K562 (cell line): ENCODE measurements at regions not wholly inside any gene's neighbourhood (a gene's known extent, or its start where the extent isn't known, plus 50 kb on each side); places are given as distances from the start of the nearest gene placed in this dataset.

Source experiments
- BHLHE40 ChIP-seq: IDR thresholded peaks from 2 replicates; pipeline ENCODE4 v1.6.1; 2011; ENCODE audit warnings: low read length, improper control_type of control experiment
- HDAC2 ChIP-seq: fragments of 450-650 bp; IDR thresholded peaks from 2 replicates; pipeline ENCODE4 v1.6.1; 2016; ENCODE audit warnings: mild to moderate bottlenecking
- POLR2AphosphoS2 ChIP-seq: IDR thresholded peaks from 2 replicates; pipeline ENCODE4 v1.6.1; 2012; ENCODE audit warnings: low read length, improper control_type of control experiment
- SLC30A9 ChIP-seq: fragments of 250-450 bp; sonication (Bioruptor Pico); IDR thresholded peaks from 2 replicates; pipeline ENCODE4 v1.8.0; 2022; ENCODE audit warnings: mild to moderate bottlenecking, moderate library complexity
- TBP ChIP-seq: optimal IDR thresholded peaks from 2 replicates; pipeline ENCODE3; 2011; ENCODE audit warnings: low read depth, low read length, improper control_type of control experiment
- TRIM28 ChIP-seq: fragments of 450-650 bp; IDR thresholded peaks from 2 replicates; pipeline ENCODE4 v1.6.1; 2017
- ZNF134 ChIP-seq: fragments of 250-450 bp; sonication (Bioruptor Pico); conservative IDR thresholded peaks from 2 replicates; pipeline ENCODE4 v1.4.0; 2020
- ZNF354B ChIP-seq: fragments of 250-450 bp; sonication (Bioruptor Pico); IDR thresholded peaks from 2 replicates; pipeline ENCODE4 v1.4.0; 2020
- TF ChIP-seq, protein P1 (sequence below), 3 experiments: IDR thresholded peaks in 2 of 3; conservative IDR thresholded peaks in 1 of 3; 2 replicates each; pipeline ENCODE4 v1.5.1; 2011 to 2012; ENCODE audit warnings: low read length in 3 of 3, mild to moderate bottlenecking in 3 of 3, control low read depth in 2 of 3, improper control_type of control experiment in 1 of 3, inconsistent platforms in 1 of 3, low read depth in 1 of 3, mixed read lengths in 1 of 3, moderate library complexity in 1 of 3; ENCODE audit not compliant: insufficient read depth in 2 of 3
- TF ChIP-seq, protein P2 (sequence below): sonication (generic); formaldehyde crosslinking; IDR thresholded peaks from 2 replicates; pipeline ENCODE4 v1.8.1; 2023; ENCODE audit warnings: mild to moderate bottlenecking, missing genetic modification reagents
- TF ChIP-seq, protein P3 (sequence below): fragments of 250-450 bp; sonication (Bioruptor Pico); IDR thresholded peaks from 2 replicates; pipeline ENCODE4 v1.5.0; 2020; ENCODE audit warnings: mild to moderate bottlenecking, borderline replicate concordance
- TF ChIP-seq, protein P4 (sequence below): IDR thresholded peaks from 2 replicates; pipeline ENCODE4 v1.6.1; 2014; ENCODE audit warnings: antibody characterized with exemption
- TF ChIP-seq, protein P5 (sequence below): fragments of 250-450 bp; sonication (Bioruptor Pico); IDR thresholded peaks from 2 replicates; pipeline ENCODE4 v1.4.0; 2020; ENCODE audit warnings: mild to moderate bottlenecking, moderate library complexity
- TF ChIP-seq, protein P6 (sequence below): sonication (generic); formaldehyde crosslinking; IDR thresholded peaks from 2 replicates; pipeline ENCODE4 v1.9.0; 2022; ENCODE audit warnings: mild to moderate bottlenecking, missing genetic modification reagents

DNA sequence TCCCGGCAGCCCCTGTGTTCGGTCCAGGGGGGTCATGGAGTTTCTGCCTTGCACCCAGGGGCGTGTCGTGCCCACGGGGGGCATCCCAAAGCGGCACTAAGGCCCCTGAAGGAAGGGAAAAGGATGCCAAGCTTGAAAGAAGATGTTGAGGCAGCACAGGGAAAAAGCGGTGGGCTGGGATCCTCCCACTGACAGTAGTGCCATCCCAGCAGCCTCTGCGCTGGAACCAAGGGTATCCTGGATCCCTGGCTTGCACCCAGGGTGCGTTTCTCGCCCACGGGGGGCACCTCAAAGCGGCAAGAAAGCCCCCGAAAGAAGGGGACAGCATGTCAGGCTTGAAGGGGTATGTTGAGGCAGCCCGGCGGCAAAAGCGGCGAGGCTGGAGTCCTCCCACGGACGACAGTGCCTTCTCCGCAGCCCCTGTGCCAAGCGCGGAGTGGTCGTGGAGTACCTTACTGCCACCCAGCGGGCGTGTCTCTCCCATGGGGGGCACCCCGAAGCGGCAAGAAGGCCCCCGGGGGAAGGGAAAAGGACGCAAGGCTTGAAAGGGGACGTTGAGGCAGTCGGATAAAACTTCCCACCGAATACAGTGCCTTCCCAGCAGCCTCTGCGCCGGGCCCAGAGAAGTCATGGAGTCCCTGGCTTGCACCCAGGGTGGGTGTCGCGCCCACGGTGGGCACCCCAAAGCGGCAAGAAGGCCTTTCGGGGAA, 164.4 kb upstream of the ALG10B start:
- TF ChIP-seq ZNF134 (CRISPR knock-in tag) = no peak
- TF ChIP-seq, protein P1, sequence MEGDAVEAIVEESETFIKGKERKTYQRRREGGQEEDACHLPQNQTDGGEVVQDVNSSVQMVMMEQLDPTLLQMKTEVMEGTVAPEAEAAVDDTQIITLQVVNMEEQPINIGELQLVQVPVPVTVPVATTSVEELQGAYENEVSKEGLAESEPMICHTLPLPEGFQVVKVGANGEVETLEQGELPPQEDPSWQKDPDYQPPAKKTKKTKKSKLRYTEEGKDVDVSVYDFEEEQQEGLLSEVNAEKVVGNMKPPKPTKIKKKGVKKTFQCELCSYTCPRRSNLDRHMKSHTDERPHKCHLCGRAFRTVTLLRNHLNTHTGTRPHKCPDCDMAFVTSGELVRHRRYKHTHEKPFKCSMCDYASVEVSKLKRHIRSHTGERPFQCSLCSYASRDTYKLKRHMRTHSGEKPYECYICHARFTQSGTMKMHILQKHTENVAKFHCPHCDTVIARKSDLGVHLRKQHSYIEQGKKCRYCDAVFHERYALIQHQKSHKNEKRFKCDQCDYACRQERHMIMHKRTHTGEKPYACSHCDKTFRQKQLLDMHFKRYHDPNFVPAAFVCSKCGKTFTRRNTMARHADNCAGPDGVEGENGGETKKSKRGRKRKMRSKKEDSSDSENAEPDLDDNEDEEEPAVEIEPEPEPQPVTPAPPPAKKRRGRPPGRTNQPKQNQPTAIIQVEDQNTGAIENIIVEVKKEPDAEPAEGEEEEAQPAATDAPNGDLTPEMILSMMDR (IDR thresholded peaks at IDR 0.05 in 2 of 3, conservative IDR thresholded peaks at IDR 0.05 in 1 of 3; ENCODE audit: insufficient read depth in 2 of 3, low read depth in 1 of 3, low read length in 3 of 3) = no peak
- TF ChIP-seq, protein P2, sequence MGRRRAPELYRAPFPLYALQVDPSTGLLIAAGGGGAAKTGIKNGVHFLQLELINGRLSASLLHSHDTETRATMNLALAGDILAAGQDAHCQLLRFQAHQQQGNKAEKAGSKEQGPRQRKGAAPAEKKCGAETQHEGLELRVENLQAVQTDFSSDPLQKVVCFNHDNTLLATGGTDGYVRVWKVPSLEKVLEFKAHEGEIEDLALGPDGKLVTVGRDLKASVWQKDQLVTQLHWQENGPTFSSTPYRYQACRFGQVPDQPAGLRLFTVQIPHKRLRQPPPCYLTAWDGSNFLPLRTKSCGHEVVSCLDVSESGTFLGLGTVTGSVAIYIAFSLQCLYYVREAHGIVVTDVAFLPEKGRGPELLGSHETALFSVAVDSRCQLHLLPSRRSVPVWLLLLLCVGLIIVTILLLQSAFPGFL = no peak
- no peak for TF ChIP-seq BHLHE40
- no peak for TF ChIP-seq POLR2AphosphoS2
- TF ChIP-seq, protein P3, sequence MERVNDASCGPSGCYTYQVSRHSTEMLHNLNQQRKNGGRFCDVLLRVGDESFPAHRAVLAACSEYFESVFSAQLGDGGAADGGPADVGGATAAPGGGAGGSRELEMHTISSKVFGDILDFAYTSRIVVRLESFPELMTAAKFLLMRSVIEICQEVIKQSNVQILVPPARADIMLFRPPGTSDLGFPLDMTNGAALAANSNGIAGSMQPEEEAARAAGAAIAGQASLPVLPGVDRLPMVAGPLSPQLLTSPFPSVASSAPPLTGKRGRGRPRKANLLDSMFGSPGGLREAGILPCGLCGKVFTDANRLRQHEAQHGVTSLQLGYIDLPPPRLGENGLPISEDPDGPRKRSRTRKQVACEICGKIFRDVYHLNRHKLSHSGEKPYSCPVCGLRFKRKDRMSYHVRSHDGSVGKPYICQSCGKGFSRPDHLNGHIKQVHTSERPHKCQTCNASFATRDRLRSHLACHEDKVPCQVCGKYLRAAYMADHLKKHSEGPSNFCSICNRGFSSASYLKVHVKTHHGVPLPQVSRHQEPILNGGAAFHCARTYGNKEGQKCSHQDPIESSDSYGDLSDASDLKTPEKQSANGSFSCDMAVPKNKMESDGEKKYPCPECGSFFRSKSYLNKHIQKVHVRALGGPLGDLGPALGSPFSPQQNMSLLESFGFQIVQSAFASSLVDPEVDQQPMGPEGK (CRISPR knock-in tag) = no peak
- no peak for TF ChIP-seq TBP
- no peak for TF ChIP-seq SLC30A9 (CRISPR knock-in tag)
- no peak for TF ChIP-seq HDAC2
- no peak for TF ChIP-seq TRIM28
- TF ChIP-seq, protein P4, sequence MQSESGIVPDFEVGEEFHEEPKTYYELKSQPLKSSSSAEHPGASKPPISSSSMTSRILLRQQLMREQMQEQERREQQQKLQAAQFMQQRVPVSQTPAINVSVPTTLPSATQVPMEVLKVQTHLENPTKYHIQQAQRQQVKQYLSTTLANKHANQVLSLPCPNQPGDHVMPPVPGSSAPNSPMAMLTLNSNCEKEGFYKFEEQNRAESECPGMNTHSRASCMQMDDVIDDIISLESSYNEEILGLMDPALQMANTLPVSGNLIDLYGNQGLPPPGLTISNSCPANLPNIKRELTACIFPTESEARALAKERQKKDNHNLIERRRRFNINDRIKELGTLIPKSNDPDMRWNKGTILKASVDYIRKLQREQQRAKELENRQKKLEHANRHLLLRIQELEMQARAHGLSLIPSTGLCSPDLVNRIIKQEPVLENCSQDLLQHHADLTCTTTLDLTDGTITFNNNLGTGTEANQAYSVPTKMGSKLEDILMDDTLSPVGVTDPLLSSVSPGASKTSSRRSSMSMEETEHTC = no peak
- TF ChIP-seq, protein P5, sequence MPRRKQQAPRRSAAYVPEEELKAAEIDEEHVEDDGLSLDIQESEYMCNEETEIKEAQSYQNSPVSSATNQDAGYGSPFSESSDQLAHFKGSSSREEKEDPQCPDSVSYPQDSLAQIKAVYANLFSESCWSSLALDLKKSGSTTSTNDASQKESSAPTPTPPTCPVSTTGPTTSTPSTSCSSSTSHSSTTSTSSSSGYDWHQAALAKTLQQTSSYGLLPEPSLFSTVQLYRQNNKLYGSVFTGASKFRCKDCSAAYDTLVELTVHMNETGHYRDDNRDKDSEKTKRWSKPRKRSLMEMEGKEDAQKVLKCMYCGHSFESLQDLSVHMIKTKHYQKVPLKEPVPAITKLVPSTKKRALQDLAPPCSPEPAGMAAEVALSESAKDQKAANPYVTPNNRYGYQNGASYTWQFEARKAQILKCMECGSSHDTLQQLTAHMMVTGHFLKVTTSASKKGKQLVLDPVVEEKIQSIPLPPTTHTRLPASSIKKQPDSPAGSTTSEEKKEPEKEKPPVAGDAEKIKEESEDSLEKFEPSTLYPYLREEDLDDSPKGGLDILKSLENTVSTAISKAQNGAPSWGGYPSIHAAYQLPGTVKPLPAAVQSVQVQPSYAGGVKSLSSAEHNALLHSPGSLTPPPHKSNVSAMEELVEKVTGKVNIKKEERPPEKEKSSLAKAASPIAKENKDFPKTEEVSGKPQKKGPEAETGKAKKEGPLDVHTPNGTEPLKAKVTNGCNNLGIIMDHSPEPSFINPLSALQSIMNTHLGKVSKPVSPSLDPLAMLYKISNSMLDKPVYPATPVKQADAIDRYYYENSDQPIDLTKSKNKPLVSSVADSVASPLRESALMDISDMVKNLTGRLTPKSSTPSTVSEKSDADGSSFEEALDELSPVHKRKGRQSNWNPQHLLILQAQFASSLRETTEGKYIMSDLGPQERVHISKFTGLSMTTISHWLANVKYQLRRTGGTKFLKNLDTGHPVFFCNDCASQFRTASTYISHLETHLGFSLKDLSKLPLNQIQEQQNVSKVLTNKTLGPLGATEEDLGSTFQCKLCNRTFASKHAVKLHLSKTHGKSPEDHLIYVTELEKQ = no peak
- TF ChIP-seq, protein P6, sequence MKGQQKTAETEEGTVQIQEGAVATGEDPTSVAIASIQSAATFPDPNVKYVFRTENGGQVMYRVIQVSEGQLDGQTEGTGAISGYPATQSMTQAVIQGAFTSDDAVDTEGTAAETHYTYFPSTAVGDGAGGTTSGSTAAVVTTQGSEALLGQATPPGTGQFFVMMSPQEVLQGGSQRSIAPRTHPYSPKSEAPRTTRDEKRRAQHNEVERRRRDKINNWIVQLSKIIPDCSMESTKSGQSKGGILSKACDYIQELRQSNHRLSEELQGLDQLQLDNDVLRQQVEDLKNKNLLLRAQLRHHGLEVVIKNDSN (CRISPR knock-in tag) = no peak
- TF ChIP-seq ZNF354B (CRISPR knock-in tag) = no peak
